Colonic mucosa (tissue), 4 donors: ENCODE measurements at regions not wholly inside any gene's neighbourhood (a gene's known extent, or its start where the extent isn't known, plus 50 kb on each side); places are given as distances from the start of the nearest gene placed in this dataset.

ENCODE experiments used
- DNase-seq: peaks from one replicate; pipeline ENCODE4 v3.0.0-alpha.2; 2020
- H3K27ac ChIP-seq: fragments of 200-600 bp; one replicate; pipeline ENCODE4 v1.8.0; 2021
- H3K27me3 ChIP-seq: fragments of 200-600 bp; one replicate; pipeline ENCODE4 v1.8.0; 2021
- H3K36me3 ChIP-seq: fragments of 200-600 bp; one replicate; pipeline ENCODE4 v1.8.0; 2021
- H3K4me1 ChIP-seq: fragments of 200-600 bp; one replicate; pipeline ENCODE4 v1.8.0; 2021; ENCODE audit warnings: mild to moderate bottlenecking
- H3K4me3 ChIP-seq: fragments of 200-600 bp; one replicate; pipeline ENCODE4 v1.8.0; 2021
- H3K9ac ChIP-seq, 2 donors: one replicate each; pipeline ENCODE4 v1.7.0; 2013; ENCODE audit warnings: control low read depth in 2 of 2, low read depth in 2 of 2, low read length in 2 of 2
- H3K9me3 ChIP-seq: fragments of 200-600 bp; one replicate; pipeline ENCODE4 v1.8.0; 2021
- intact Hi-C: fragments of 100-400 bp; cut with DNase I; formaldehyde crosslinking; loops from one replicate; pipeline ENCODE4 v1.14.1; 2022
- TF ChIP-seq, protein P1 (sequence below): fragments of 200-600 bp; IDR thresholded peaks from one replicate; pipeline ENCODE4 v1.8.0; 2022; ENCODE audit warnings: antibody characterized with exemption, mild to moderate bottlenecking
- donor health status: healthy.
- donor health status: DM: no; HTN: no; CAD: no.
- donor health status: DM: no; HTN: no; CAD: no.

DNA sequence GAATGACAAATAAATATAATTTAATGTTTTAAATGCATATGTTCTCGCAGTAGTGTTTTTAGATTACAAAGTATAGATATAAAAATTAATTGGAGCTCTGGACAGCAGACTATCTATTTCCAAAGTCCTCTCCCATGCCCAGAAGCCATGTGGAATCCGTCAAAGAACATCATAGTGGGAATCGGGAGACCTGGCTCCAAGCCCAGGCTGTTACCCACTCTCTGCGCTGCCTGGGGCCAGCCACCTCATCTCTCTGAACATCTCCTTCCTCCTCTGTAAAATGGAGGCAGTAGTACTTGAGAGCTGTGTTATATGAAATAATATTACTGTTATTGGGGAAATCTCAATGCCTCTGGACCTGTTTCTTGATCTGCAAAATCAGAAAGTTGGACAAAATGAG is 58.1 kb upstream of the SLC30A5 start:
- H3K4me3 ChIP-seq = no peak overlapping the region
- intact Hi-C loops = no loop called here
- H3K27me3 ChIP-seq = no peaks in the 10 kb centered on the region
- H3K9me3 ChIP-seq = no peaks in the 10 kb centered on the region
- no peak overlapping the region for H3K27ac ChIP-seq
- DNase-seq = no peak
- TF ChIP-seq, protein P1, sequence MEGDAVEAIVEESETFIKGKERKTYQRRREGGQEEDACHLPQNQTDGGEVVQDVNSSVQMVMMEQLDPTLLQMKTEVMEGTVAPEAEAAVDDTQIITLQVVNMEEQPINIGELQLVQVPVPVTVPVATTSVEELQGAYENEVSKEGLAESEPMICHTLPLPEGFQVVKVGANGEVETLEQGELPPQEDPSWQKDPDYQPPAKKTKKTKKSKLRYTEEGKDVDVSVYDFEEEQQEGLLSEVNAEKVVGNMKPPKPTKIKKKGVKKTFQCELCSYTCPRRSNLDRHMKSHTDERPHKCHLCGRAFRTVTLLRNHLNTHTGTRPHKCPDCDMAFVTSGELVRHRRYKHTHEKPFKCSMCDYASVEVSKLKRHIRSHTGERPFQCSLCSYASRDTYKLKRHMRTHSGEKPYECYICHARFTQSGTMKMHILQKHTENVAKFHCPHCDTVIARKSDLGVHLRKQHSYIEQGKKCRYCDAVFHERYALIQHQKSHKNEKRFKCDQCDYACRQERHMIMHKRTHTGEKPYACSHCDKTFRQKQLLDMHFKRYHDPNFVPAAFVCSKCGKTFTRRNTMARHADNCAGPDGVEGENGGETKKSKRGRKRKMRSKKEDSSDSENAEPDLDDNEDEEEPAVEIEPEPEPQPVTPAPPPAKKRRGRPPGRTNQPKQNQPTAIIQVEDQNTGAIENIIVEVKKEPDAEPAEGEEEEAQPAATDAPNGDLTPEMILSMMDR = no peak
- H3K9ac ChIP-seq = no peak overlapping the region
- H3K4me1 ChIP-seq = no peaks in the 10 kb centered on the region
- no peaks in the 10 kb centered on the region for H3K36me3 ChIP-seq

DNA sequence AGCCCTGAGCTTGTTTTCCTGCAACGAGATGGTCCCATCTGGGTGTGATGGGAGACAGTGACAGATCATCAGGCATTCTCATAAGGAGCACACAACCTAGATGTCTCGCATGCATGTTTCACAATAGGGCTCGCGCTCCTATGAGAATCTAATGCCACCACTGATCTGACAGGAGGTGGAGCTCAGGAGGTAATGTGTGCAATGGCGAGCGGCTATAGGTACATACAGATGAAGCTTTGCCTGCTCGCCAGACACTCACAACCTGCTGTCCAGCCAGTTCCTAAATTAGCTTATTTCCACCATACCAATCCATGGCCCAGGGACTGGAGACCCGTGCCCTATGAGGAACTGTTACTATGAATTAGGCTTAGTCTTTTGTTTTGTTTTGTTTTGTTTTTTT is 55.3 kb upstream of the SLC30A5 start:
- no peaks in the 10 kb centered on the region for H3K9me3 ChIP-seq
- intact Hi-C loops = no loop called here
- H3K4me1 ChIP-seq = no peaks in the 10 kb centered on the region
- H3K27ac ChIP-seq = no peak overlapping the region
- no peak overlapping the region for H3K9ac ChIP-seq
- no peak for DNase-seq
- no peak overlapping the region for H3K4me3 ChIP-seq
- H3K36me3 ChIP-seq = no peaks in the 10 kb centered on the region
- TF ChIP-seq, protein P1 = no peak
- no peaks in the 10 kb centered on the region for H3K27me3 ChIP-seq

DNA sequence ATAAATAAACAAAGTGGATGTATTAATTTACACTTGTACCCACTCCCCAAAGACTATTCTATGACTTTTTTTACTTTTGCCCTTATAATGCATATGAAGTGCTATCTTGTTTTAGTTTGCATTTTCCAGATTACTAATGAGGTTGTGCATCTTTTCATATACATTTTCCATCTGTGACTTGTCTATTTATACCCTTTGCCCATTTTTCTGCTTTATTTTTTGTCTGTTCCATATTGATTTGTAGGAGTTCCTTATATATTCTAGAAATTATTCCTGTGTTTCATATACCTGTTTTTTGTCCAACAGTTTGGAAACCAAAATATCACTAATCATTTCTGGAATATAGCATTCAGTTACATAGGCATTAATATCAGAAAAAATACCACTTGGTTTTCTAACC is 54.0 kb upstream of the SLC30A5 start:
- H3K9ac ChIP-seq = no peak overlapping the region
- no peaks in the 10 kb centered on the region for H3K27me3 ChIP-seq
- H3K9me3 ChIP-seq = no peaks in the 10 kb centered on the region
- DNase-seq = no peak
- TF ChIP-seq, protein P1 = no peak
- intact Hi-C loops = loop anchor here (5.0 to 10.0 kb wide), 2 partner anchors 47 to 305 kb away; no protein-coding TSS in a partner anchor
- H3K4me1 ChIP-seq = no peaks in the 10 kb centered on the region
- H3K4me3 ChIP-seq = no peak overlapping the region
- no peaks in the 10 kb centered on the region for H3K36me3 ChIP-seq
- no peak overlapping the region for H3K27ac ChIP-seq

DNA sequence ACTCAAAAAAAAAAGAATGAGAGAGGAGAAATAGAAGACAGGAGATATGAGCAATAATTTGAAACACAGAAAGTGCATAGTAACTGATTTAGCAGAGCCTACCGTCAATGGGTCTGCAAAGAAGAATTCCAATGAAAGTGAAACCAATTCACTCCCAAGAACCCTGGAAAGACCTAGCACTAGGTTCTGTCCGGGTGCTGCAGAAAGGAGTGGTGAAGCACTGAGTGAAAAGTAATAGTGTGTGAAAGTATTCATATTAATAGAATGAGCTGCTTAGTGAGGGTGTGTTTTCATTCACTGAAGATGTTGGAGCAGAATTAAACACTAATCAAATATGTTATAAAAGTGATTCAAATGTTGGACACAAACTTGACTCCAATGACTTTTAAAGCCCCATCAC is 51.3 kb upstream of the SLC30A5 start:
- H3K27ac ChIP-seq = no peak overlapping the region
- no peaks in the 10 kb centered on the region for H3K9me3 ChIP-seq
- no peak overlapping the region for H3K9ac ChIP-seq
- TF ChIP-seq, protein P1 = no peak
- intact Hi-C loops = loop anchor here (5.0 to 10.0 kb wide), 2 partner anchors 45 to 302 kb away; no protein-coding TSS in a partner anchor
- H3K4me1 ChIP-seq = no peaks in the 10 kb centered on the region
- no peak overlapping the region for H3K4me3 ChIP-seq
- no peaks in the 10 kb centered on the region for H3K27me3 ChIP-seq
- DNase-seq = no peak
- H3K36me3 ChIP-seq = no peaks in the 10 kb centered on the region

DNA sequence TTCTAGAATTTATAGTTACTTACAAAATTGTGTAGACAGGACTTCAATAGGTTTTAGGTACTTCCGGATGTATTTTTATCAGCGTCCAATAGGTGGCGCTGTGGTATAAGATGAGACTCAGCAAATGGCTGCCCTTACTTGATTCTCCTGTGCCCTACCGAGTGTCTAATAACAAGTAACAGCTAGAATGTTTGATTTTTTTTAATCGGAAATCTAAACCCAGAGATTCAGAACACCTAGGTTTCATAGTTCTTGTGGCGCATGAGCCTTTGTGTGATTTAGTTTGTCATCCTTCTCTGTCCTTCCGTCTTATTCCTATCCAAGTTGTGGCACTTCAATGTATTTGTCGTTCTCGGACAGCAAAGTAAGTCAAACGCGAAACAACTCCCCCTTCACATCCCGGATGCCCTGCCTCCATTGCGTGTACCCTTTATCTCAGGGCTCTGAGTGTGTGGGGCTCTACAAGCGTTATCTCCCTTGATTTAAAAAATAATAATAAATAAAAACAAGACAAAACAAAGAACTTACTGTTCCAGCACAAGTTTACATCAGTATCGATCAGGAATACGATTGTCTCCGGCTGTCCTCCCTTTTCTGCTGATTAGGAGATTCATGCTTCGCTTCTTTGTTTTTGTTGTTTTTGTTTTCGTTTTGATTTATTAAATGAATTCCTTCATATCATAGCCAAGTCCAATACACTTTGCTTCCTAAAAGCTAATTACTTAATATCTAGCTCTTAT is 50.7 kb upstream of the SLC30A5 start:
- peak; percentile 84 for DNase-seq
- intact Hi-C loops = loop anchor here (5.0 to 10.0 kb wide), 2 partner anchors 44 to 302 kb away; no protein-coding TSS in a partner anchor
- peak overlapping the region; percentile 45 for H3K27ac ChIP-seq
- peak overlapping the region; percentile 41 to 74 for H3K9ac ChIP-seq
- peak overlapping the region; percentile 43 for H3K4me3 ChIP-seq
- H3K36me3 ChIP-seq = no peaks in the 10 kb centered on the region
- no peaks in the 10 kb centered on the region for H3K9me3 ChIP-seq
- no peaks in the 10 kb centered on the region for H3K27me3 ChIP-seq
- H3K4me1 ChIP-seq = no peaks in the 10 kb centered on the region
- TF ChIP-seq, protein P1 = peak; percentile 91
